22Rv1 (cell line): ENCODE measurements at regions not wholly inside any gene's neighbourhood (a gene's known extent, or its start where the extent isn't known, plus 50 kb on each side); places are given as distances from the start of the nearest gene placed in this dataset.

Experiments
- ZFX ChIP-seq: fragments of 450-650 bp; IDR thresholded peaks from 2 replicates; pipeline ENCODE4 v1.6.1; 2017; ENCODE audit warnings: antibody characterized with exemption, borderline replicate concordance
- TF ChIP-seq, protein P1 (sequence below): fragments of 450-650 bp; IDR thresholded peaks from 2 replicates; pipeline ENCODE4 v1.5.1; 2017; ENCODE audit warnings: mild to moderate bottlenecking

DNA sequence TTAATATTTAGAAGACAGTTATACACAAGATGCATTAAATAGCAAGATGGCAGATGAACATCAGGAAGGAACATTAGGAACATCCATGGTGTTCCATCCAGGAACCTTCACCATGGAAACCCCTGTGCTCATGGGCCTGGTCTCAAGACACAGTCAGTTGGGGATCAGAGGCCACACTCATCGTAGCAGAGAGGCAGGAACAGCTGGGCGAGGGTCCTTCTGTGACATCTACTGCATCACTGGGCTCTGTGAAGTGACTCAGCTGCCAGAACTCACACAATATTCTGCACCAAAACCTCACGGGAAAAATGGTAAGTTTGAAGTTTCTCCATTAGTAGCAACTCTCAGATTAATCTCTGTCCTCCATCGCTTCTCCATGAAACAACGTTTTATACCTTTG, 356.6 kb downstream of the PREX1 start:
- TF ChIP-seq, protein P1, sequence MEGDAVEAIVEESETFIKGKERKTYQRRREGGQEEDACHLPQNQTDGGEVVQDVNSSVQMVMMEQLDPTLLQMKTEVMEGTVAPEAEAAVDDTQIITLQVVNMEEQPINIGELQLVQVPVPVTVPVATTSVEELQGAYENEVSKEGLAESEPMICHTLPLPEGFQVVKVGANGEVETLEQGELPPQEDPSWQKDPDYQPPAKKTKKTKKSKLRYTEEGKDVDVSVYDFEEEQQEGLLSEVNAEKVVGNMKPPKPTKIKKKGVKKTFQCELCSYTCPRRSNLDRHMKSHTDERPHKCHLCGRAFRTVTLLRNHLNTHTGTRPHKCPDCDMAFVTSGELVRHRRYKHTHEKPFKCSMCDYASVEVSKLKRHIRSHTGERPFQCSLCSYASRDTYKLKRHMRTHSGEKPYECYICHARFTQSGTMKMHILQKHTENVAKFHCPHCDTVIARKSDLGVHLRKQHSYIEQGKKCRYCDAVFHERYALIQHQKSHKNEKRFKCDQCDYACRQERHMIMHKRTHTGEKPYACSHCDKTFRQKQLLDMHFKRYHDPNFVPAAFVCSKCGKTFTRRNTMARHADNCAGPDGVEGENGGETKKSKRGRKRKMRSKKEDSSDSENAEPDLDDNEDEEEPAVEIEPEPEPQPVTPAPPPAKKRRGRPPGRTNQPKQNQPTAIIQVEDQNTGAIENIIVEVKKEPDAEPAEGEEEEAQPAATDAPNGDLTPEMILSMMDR, result no peak
- TF ChIP-seq ZFX, result no peak
